ENCODE measurements at regions not wholly inside any gene's neighbourhood (a gene's known extent, or its start where the extent isn't known, plus 50 kb on each side); places are given as distances from the start of the nearest gene placed in this dataset.

GRCh38 chr5:88425124-88425523, 156.5 kb upstream of the TMEM161B start:
- TF ChIP-seq CTCF (IDR thresholded peaks at IDR 0.05; ENCODE audit: low read length) (no peak), EZH2phosphoT487 (IDR thresholded peaks at IDR 0.05; ENCODE audit: low read length) (no peak)

All from MM.1S (cell line).